AG09319 (cell line): ENCODE measurements at regions not wholly inside any gene's neighbourhood (a gene's known extent, or its start where the extent isn't known, plus 50 kb on each side); places are given as distances from the start of the nearest gene placed in this dataset.

Experiments
- DNase-seq: peaks from one replicate; pipeline ENCODE4 v3.0.0-alpha.2; 2010; ENCODE audit warnings: low read depth; ENCODE audit errors: extremely low read depth
- TF ChIP-seq, protein P1 (sequence below): IDR thresholded peaks from 2 replicates; pipeline ENCODE4 v1.5.1; 2011; ENCODE audit warnings: low read depth, mild to moderate bottlenecking, inconsistent platforms, low read length, moderate library complexity

- DNase-seq, result no peak
- TF ChIP-seq, protein P1, sequence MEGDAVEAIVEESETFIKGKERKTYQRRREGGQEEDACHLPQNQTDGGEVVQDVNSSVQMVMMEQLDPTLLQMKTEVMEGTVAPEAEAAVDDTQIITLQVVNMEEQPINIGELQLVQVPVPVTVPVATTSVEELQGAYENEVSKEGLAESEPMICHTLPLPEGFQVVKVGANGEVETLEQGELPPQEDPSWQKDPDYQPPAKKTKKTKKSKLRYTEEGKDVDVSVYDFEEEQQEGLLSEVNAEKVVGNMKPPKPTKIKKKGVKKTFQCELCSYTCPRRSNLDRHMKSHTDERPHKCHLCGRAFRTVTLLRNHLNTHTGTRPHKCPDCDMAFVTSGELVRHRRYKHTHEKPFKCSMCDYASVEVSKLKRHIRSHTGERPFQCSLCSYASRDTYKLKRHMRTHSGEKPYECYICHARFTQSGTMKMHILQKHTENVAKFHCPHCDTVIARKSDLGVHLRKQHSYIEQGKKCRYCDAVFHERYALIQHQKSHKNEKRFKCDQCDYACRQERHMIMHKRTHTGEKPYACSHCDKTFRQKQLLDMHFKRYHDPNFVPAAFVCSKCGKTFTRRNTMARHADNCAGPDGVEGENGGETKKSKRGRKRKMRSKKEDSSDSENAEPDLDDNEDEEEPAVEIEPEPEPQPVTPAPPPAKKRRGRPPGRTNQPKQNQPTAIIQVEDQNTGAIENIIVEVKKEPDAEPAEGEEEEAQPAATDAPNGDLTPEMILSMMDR, result no peak
These were observed 1197.7 kb downstream of the C4orf33 start for GRCh38 chr4:130293692-130294091.

DNA sequence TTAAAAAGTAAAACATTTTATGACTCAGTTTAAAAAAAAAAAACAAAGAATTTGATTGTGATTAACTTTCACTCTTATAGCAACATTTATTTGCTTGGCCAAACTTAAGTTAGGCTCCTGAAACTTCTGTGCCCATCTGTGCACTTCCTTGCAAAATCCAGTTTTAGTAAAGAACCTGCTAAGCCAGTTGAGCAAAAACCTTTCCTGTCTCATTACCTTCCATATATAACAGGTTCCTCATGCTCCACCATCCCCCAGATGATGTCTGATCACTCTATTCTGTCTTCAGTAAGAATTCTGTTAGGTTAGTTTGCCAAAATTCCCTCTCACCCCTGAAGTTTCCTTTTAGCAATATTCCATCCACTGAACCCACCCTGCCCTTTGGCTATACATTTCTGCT is 1200.5 kb downstream of the C4orf33 start:
- TF ChIP-seq, protein P1, result no peak
- no peak for DNase-seq

DNA sequence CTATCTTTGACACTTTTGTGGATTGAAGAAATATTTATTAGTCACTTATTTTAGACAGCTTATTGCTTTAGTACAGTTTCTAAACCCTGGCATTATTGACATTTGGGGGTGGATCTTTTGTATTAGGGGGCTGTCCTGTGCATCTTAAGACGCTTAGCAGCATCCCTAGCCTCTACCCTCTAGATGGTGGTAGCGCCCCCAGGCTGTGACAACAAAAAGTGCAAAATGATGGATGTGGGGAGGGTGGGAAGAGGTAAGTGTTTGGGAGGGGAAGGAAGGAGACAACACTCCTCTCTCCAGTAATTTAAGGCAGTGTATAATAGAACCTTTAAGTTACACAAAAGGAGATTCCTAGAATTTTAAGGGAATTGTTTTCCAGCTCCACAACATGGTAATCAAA is 1210.6 kb downstream of the C4orf33 start:
- TF ChIP-seq, protein P1, result no peak
- DNase-seq, result no peak

DNA sequence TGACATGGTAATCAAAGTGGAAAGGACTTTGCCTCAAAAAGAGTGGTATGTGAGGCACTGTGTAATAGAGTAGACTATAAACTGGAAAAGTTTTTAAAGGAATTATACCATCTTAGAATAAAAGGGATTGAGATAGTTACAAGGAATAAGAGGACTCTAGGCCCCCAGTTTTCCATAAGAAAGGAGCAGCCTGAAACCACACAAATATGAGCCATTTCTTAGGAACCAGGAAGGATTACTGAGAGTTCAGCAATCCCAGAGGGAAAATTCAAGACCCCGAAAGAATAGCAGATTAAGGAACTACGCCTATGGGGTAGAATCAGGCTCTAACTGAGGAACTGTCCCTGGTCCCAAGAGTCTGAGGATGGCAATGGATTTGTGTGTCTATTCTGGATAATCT is 1213.3 kb downstream of the C4orf33 start:
- no peak for DNase-seq
- TF ChIP-seq, protein P1, result no peak

- TF ChIP-seq, protein P1, result no peak
- no peak for DNase-seq
These were observed 1226.5 kb downstream of the C4orf33 start for GRCh38 chr4:130322439-130322838.

GRCh38 chr4:130329036-130329435 is 1233.1 kb downstream of the C4orf33 start:
- no peak for DNase-seq
- TF ChIP-seq, protein P1, result no peak

DNA sequence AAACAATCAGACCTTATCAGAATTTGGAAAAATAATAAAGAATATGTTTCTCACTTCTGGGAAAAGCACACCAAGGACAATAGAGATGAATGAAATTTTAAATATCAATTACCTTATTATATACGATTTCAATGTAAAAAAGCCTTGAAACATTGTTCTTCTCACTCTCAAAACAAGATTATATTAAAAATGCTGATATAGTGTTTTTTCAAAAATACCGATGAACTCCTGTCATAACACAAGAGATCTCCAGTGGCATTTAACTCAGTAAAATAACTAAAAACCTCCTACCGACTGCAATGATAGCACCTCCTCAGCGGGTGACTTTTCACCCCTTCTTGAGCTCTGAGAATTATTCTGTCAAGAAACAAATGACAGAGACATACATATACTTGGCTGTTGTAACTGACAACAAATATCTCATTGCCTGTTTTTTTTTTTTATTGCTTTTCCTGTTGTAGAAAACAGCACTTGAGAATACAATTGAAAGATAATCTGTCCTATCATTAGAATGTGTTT is 1237.3 kb downstream of the C4orf33 start:
- no peak for DNase-seq
- TF ChIP-seq, protein P1, result no peak
